ENCODE measurements at regions not wholly inside any gene's neighbourhood (a gene's known extent, or its start where the extent isn't known, plus 50 kb on each side); places are given as distances from the start of the nearest gene placed in this dataset.

GRCh38 chr2:199575416-199575815, 117.7 kb upstream of the SATB2 start:
- Histone ChIP-seq H3K27me3 (ENCODE audit: insufficient read depth) (peaks cover 18% of the 10 kb centered on the region; the same call in 1 of the 2 replicates), H3K27ac (ENCODE audit: low read depth in 2 of 2, low read length in 1 of 2) (no peak overlapping the region), H3K4me2 (no peak overlapping the region), H4K20me1 (ENCODE audit: insufficient read depth) (no peaks in the 10 kb centered on the region), H2AFZ (ENCODE audit: low read depth) (no peak overlapping the region), H3K4me3 (ENCODE audit: low read depth in 2 of 2, low read length in 1 of 2) (no peak overlapping the region), H3K9me2 (no peaks in the 10 kb centered on the region), H3F3A (replicated peaks; ENCODE audit: insufficient read depth) (no peaks in the 10 kb centered on the region), H3K36me3 (replicated peaks in 1 of 2; ENCODE audit: control insufficient read depth in 1 of 2, insufficient read depth in 2 of 2, low read length in 1 of 2) (no peaks in the 10 kb centered on the region), H3K9ac (no peak overlapping the region), H3K9me3 (no peaks in the 10 kb centered on the region), H3K4me1 (ENCODE audit: control insufficient read depth in 1 of 2, insufficient read depth in 2 of 2, low read depth in 1 of 2, low read length in 1 of 2) (no peaks in the 10 kb centered on the region), H3K79me2 (ENCODE audit: insufficient read depth) (no peaks in the 10 kb centered on the region)
- DNase-seq = no peak
- ChIA-PET CTCF (no interaction called here), POLR2A (no interaction called here)
- TF ChIP-seq MEF2A (IDR thresholded peaks at IDR 0.05; ENCODE audit: borderline replicate concordance, low read depth) (no peak), PBX3 (IDR thresholded peaks at IDR 0.05) (no peak), GATA2 (CRISPR knock-in tag; IDR thresholded peaks at IDR 0.05) (no peak), SMC3 (IDR thresholded peaks at IDR 0.05; ENCODE audit: low read depth, low read length) (no peak), ELF1 (IDR thresholded peaks at IDR 0.05) (no peak)
- WGBS (ENCODE audit: low lambda C conversion rate) = 41% methylated on average over 2 of the region's 2 CpGs

- no peak overlapping the region for H3K4me2 ChIP-seq
- ChIA-PET POLR2A (no interaction called here), CTCF (no interaction called here)
- no peaks in the 10 kb centered on the region for H3K4me1 ChIP-seq (ENCODE audit: control insufficient read depth in 1 of 2, insufficient read depth in 2 of 2, low read depth in 1 of 2, low read length in 1 of 2)
- H3K79me2 ChIP-seq (ENCODE audit: insufficient read depth) = no peaks in the 10 kb centered on the region
- H4K20me1 ChIP-seq (ENCODE audit: insufficient read depth) = no peaks in the 10 kb centered on the region
- no peak overlapping the region for H3K27ac ChIP-seq (ENCODE audit: low read depth in 2 of 2, low read length in 1 of 2)
- no peak overlapping the region for H3K9ac ChIP-seq
- DNase-seq = no peak
- H3K27me3 ChIP-seq (ENCODE audit: insufficient read depth) = peaks cover 2% of the 10 kb centered on the region; the same call in 1 of the 2 replicates
- no peaks in the 10 kb centered on the region for H3F3A ChIP-seq (replicated peaks; ENCODE audit: insufficient read depth)
- no peaks in the 10 kb centered on the region for H3K9me2 ChIP-seq
- no peak for TF ChIP-seq GATA2 (CRISPR knock-in tag; IDR thresholded peaks at IDR 0.05)
- no peak for TF ChIP-seq FOXJ3 (CRISPR knock-in tag; IDR thresholded peaks at IDR 0.05)
- TF ChIP-seq CTCF (IDR thresholded peaks at IDR 0.05) = no peak
- no peak for TF ChIP-seq CHD2 (IDR thresholded peaks at IDR 0.05; ENCODE audit: low read length, partially characterized antibody)
- TF ChIP-seq ZBTB33 (IDR thresholded peaks at IDR 0.05; ENCODE audit: borderline replicate concordance, low read depth) = no peak
- TF ChIP-seq TAF1 (IDR thresholded peaks at IDR 0.05; ENCODE audit: borderline replicate concordance, low read depth, low read length) = no peak
- TF ChIP-seq EP300 (IDR thresholded peaks at IDR 0.05; ENCODE audit: borderline replicate concordance in 1 of 2, low read depth in 1 of 2, low read length in 1 of 2) = no peak
- no peak for TF ChIP-seq FOSL2 (IDR thresholded peaks at IDR 0.05; ENCODE audit: borderline replicate concordance, low read depth)
- no peak for TF ChIP-seq SIN3A (IDR thresholded peaks at IDR 0.05; ENCODE audit: borderline replicate concordance, low read depth, low read length)
- H3K36me3 ChIP-seq (replicated peaks in 1 of 2; ENCODE audit: control insufficient read depth in 1 of 2, insufficient read depth in 2 of 2, low read length in 1 of 2) = no peaks in the 10 kb centered on the region
- H2AFZ ChIP-seq (ENCODE audit: low read depth) = no peak overlapping the region
- no peaks in the 10 kb centered on the region for H3K9me3 ChIP-seq
- no peak overlapping the region for H3K4me3 ChIP-seq (ENCODE audit: low read depth in 2 of 2, low read length in 1 of 2)
- 17% methylated on average over 1 of the region's 1 CpG for WGBS (ENCODE audit: low lambda C conversion rate)
Measured at GRCh38 chr2:199572571-199572970, 114.8 kb upstream of the SATB2 start.

Data from SK-N-SH (cell line).